T1000 (cell line): ENCODE measurements at regions not wholly inside any gene's neighbourhood (a gene's known extent, or its start where the extent isn't known, plus 50 kb on each side); places are given as distances from the start of the nearest gene placed in this dataset.
"Not testable (repeated sequence)": the region's sequence is repeated elsewhere in the genome, so short reads cannot be mapped to it uniquely, and the experiment has no call there.

Experiments used
- DNase-seq: peaks from one replicate; lab custom pipeline; 2025; ENCODE audit warnings: mixed read lengths; lab: John Stamatoyannopoulos, UW

DNA sequence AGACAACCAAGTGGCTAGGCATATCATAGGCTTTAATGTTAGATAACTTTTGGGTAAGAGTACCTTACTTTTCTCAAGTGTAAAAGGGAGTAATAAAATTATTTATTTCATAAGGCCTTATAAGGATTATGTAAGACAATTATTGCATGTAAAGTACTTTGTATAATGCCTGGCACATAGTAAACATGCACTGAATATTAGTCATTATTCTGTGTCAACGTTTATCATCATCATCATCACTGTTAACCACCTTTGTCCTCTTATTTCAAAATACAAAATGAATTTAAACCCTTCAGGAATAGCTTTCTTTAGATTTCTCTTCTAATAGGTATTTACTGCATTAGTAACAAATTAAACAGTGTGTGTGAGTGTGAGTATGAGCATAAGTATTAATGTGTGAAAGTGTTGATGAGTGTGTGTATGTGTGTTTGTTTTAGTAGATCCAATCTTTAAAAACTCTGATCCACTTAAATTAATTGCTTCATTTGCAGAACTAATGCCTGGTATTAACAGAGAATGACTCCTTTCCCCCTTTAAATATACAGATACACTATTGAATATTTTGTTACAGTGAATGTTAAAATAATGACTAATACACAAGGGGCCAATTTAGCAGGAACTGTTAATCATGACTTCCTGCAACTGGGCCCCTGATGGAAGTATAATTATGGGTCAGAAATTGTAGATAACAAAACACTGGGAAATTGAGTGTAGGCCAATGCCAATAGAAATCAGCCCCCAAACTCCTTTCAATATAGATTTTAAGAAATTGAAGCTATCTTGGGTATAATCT lies 213.3 kb upstream of the FZD8 start:
- DNase-seq = no peak

DNA sequence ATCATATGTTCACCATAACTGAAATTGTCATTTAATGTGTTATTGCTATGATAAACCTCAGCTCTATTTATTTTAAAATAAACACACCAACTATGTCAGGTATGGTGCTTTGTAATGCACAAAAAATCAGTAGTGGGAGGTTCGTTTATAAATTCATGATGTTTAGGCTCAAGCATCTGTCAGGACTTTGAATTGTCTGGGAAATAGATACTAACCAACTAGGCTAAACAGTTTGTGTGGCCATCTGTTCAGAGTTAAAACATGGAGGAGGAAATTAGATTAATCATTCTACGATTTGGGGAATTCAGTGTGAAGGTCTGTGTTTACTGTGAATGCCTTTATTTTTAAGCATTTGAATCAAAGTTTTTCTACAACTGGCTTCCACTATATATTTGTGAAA lies 212.6 kb upstream of the FZD8 start:
- DNase-seq = no peak

DNA sequence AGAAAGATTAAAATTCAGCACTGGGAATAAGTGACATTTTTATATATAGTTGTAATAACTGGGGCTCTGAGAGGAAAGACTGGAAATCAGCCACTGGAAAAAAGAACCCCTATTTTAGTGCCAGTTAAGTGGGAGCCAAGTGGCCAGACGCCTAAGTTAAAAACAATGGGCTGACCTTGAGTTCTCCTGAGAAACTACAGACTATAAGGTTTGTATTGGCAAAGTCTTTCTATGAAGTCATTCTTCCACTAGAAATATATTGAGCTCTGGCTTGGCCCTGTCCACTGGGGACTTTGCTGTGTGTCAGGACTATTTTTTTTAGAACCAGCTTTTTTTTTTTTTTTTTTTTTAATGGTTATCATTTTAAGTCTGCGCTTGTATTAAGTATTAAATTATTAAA lies 210.6 kb upstream of the FZD8 start:
- no peak for DNase-seq

DNA sequence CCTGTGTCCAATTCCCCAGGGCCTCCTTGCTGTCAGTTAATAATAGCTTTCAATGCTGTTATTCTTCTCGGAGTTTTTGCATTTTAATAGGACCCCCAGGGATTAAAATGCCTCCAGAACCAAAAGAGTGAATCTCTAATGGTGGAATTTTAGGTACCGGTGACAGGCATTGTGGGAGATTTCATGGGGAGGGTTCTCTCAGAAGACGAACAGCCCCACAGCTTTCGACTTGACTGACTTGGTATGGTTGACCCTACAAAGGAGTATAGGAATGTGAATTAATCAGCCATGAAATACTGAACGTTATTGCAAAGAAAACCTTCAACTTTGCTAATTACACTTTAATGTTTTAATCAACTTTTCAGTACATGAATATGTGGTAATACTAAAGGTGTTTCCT lies 206.3 kb upstream of the FZD8 start:
- DNase-seq = no peak

DNA sequence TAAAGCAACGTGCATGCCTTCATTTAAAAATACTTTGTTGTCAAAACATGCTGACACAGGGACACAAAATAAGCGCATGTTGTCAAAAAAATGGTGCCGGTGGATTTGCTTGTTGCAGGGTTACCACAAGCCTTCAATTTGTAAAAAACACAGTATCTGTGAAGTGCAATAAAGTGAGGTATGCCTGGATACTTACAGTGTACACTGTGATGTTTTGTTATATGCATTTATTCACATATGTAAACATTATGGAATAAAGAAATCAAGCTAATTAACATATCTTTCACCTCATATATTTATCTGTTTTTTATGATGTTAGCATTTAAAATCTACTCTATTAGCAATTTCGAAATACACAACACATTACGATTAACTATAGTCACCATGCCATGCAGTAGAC lies 202.6 kb upstream of the FZD8 start:
- no peak for DNase-seq

DNA sequence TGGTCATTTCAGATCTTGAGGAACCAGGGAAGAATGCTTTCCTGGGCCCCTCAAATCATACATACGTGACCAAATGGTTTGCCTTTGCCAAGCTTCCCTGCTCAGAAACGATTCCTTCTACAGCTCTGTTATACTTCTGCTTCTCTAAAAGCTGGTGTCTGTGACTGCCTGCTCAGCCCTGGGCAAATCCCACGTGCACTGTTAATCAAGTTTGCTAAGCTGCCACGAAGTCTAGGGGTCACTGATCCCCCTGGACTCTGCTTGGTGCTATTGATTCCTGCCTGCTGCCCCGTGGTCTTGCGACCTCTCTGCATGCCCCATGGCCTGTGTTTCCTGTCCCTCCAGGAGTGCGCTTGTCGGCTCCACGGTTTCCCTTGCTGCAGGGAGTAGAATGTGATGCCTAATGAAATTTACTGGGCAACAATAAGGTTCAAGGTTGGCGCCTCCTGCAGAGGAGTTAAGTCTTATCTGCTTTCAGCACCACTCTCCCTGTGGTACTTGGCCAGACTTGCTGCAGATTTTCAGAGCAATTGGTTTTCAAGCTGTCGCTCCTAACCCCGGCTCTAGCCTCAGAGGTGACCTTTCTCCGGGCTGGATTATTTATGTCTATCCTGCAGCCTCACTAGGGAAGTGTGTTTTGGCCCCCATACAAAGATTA lies 201.6 kb upstream of the FZD8 start:
- no peak for DNase-seq

DNA sequence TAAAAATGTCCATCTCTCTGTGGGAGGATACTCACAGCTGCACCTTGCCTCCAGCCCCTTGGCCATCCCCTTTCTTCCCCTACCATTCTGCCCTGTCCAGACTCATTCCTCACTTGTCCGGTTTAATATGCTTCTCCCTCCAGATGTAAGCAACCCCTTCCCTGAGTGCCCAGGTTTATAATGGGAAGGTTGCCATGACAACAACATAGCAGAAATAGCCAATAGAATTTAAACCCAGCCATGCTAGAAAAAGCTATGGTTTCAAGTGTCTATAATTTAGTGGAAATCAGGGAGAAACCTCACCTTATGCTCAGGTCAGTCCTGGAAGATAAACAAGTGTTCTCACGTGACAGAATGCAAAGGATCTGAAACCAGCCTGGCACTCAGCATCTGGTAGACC lies 196.0 kb upstream of the FZD8 start:
- DNase-seq = no peak

DNA sequence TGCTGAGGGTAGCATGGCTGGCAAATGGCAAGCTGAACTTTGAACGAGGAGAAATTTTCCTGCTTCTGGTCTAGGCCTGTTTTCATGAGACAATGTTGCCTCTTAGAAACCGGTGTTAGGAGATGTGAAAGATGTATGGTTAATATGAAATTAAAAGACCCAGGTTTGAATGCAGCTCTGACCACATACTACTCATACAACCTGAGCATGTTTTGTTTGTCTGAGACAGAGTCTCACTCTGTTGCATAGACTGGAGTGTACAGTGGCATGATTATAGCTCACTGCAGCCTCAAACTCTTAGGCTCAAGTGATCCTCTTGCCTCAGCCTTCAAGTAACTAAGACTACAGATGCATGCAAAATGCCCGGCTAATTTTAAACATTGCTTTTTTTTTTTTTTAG lies 193.4 kb upstream of the FZD8 start:
- DNase-seq = no peak

DNA sequence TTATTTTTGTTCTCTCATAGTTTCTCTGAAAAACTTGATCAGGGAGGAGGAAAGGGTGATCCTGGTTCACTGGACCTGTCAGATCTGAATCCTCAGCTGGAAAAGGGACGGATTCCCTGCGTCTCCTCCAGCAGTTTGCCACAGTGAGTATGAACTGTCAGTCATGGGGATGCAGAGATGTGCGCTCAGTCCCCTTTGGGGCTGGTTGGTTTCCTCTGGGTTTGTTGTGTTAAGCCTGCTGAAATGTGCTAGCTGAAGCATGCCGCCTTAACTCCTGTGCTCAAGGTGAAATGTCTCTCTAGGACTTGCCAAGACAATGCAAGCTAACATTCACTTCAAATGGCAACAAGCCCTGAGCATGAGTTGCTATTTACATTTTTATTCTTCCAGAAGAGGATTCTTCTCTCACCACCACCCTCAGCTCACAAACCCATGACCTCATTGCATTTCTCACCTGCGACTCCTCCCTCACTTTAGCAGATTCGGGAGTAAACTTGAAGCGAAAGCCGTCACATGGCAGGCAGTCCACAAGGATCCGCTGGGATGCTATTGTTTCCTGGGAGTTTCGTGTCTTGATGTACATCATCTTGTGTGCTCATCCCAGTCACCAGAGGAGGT lies 192.9 kb upstream of the FZD8 start:
- DNase-seq = no peak

DNA sequence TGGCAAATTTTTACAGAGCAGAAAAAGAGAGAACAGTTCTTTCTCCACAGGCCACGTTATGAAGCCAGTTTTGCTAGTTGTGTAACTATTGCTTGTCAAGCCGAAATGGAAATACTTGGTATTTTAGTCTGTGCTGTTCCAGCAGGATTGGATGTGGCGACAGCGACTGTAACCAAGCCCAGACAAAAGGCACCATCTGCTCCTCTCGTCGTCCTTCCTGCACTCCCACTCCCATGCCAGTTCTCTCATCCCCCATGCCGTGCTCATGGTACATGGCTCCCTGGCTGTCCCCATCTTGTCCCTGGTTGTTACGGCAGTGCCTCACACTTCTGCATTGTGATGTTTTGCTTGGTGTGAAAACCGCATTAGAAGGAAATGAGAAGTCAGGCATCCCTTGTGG lies 185.7 kb upstream of the FZD8 start:
- no peak for DNase-seq

DNA sequence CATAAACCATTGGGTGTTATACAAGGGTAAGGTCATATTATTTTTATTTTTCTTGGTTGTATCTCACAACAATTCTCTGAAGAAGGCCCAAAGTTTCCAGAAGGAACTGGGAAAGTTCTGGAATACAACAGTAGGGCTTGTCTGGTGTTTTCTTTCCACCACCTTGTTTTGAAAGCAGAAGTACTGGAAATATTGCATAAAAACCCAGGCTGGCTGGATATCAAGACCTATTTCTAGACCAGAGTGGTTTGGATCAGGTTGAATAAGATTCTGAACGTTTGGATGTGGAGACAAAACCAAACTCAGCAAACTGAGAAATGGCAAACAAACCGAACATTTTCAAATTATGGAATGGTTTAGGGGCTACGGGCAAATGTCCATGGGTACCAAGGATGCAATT lies 182.6 kb upstream of the FZD8 start:
- DNase-seq = no peak

DNA sequence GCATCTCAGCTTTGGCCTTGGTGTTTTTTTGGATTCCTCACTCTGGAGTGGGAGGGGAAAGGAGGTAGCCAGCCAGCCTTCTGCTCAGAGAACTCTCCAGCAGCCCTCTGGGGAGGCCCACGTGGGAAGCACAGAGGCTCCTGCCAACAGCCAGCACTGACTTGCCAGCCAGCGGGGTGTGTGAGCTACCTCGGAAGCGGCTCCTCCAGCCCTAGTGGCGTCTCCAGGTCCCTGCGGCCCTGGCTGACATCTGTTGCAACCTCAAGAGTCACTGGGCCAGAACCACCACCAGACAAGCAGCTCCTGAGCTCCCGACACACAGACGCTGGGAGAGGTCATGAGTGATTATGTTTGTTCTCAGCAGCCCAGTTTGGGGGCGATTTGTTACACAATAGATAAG lies 180.2 kb upstream of the FZD8 start:
- no peak for DNase-seq

DNA sequence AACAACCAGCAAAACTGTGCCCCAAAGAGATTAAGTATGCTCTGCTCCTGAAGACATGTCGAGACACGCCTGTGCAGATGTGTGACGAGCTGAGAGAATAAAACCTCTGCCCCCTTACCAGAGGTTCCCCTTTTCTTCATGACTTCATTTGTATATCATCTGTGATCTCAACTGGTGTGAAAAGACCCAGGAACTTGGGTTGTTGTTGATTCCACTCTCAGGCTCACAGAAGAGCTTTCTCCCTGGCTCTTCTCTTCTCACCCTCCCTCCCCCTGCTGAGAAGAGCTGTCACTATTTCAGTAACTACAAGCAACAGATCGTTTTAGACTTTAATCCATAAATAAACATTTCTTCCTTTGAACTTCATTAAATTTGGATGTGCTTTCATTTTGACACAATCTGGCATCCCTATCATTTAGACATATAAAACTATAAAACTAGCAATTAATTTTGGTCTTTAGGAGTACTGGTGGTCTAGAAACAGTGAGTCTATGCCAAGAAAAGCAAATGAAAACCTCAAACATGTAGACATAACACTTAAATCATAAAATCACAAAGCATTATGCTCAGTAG lies 179.3 kb upstream of the FZD8 start:
- no peak for DNase-seq

DNA sequence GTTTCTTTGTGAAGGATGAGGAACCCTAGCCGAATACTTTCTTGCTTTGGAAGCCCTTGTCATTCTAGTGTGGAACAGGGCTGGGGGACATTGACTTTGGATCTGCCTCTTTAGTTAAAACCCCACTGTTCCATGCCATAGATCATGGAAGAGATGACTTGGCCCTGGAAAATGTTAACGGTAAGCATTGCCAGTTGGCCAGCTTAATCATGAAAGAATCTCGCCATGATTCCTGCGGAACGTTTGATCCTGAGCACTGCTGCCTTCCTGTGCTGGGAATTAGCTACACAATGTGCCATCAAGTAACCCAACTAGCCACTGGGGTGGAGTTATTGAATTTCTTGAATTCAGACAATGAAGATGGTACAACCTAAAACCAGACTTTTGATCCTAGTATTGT lies 177.6 kb upstream of the FZD8 start:
- DNase-seq = no peak

DNA sequence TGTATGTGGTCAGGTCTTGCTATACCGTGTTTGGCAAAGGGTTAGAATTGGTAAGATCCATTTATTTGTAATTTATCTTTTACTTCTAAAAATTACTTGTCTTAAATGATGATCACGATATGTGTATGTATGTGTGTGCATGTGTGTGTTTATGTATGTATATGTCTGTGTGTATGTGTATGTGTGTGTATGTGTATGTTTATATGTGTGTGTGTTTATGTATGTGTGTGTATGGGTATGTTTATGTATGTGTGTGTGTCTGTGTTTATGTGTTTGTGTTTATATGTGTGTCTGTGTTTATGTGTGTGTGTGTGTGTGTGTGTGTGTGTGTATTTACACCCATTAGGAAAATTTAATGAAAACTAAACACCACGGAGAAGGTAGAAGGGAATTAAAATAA lies 176.9 kb upstream of the FZD8 start:
- DNase-seq = no peak

DNA sequence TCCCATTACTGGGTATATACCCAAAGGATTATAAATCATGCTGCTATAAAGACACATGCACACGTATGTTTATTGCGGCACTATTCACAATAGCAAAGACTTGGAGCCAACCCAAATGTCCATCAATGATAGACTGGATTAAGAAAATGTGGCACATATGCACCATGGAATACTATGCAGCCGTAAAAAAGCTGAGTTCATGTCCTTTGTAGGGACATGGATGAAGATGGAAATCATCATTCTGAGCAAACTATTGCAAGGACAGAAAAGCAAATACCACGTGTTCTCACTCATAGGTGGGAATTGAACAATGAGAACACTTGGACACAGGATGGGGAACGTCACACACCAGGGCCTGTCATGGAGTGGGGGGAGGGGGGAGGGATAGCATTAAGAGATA lies 175.0 kb upstream of the FZD8 start:
- DNase-seq = not testable (repeated sequence)

DNA sequence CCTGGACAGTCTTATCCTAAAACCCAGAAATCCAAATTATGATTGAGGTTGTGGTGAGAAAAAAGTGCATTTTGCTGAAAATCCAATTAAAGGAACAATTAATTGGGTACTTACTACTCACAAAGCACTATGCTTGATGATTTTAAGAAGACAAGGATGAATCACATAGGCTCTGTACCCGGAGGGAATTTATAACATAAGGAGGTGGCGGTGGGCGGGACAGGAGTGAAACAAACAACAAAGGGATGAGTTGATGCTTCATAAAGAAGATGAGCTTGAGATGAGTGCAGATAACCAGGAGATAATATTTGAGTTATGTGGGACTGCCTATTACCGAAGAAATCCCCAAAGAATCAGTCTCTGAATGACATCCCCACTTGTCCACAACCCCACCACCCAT lies 171.1 kb upstream of the FZD8 start:
- DNase-seq = no peak

DNA sequence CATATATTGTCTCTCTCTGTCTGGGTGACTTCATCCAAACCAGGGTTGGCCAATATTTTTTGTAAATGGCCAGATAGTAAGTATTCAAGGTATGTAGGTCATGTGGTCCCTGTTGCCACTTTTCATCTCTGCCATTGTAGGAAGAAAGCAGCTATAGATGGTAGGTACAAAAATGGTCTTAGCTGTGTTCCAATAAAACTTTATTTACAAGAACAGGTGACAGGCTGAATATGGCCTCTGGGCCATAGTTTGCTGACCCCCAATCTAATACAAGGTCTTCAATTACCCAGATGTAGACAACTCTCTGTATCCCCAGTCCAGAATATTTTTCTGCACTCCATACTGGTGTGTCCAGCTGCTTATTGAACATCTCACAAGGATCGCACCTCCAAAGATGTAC lies 166.2 kb upstream of the FZD8 start:
- no peak for DNase-seq

DNA sequence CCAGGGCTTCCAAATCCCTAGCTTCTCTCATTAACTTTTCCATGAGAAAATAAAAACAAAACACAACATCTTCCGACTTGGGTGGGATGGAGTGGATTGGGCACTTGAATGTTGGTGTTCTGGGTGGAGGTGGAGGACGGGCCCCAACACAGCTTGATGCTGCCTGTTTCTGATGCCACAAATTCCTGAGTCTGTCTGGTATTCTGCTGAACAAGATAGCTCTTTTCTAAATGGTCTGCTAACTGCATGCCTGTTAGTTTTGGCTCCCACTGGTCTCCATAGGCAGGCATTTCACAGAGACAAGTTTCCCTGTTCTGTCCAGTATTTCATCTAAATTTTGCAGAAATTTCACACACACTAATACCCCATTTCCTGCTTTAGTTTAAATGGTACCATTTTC lies 160.9 kb upstream of the FZD8 start:
- DNase-seq = no peak

DNA sequence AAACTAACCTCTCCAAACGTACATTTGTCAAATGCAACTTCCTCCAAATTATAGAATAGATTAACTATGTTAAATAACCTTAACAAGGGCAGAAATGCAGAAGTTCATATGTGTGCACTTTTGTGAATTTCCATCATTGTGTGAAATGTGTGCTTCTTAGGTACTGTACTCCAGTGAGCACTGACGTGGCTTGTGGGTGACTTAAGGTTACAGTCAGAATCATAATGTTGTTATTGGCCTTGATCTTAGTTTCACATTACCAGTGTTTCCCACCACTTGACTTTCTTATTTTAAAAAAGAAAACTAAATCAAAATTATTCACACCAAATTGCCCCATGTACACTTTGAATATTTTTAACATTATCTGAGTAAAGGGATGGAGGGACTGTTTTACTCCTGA lies 155.1 kb upstream of the FZD8 start:
- DNase-seq = no peak

DNA sequence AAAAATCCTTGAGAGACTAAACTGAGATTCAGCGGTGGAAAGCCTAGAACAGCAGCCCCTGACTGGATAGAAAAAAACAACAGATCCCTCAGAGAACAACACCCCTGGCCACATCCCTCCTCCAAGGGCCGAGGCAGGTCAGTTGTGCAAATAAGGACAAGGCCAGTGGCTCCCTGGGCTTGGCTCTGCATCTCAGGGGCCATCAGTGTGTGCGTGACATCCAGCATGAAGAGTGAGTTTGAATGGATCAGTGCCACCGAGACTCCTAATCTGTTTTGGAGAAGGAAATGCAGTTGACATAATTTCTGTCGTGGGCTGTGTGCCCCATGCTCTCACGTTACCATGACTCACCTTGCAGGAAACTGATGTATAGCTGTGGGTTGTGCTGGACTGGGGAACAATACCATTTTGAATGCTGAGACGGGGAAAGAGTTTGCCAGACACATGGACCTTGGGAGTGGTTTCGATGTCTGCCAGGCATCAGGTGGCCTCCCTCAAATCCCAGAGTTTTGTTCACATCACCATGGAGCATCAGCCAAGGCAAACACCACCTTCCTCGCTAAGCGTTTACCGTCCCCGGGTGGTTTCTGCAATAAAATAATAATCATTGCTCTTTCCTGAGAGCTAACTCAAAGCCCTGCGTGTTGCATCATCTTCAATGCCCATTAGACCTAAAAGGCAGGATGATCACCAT lies 153.2 kb upstream of the FZD8 start:
- no peak for DNase-seq

DNA sequence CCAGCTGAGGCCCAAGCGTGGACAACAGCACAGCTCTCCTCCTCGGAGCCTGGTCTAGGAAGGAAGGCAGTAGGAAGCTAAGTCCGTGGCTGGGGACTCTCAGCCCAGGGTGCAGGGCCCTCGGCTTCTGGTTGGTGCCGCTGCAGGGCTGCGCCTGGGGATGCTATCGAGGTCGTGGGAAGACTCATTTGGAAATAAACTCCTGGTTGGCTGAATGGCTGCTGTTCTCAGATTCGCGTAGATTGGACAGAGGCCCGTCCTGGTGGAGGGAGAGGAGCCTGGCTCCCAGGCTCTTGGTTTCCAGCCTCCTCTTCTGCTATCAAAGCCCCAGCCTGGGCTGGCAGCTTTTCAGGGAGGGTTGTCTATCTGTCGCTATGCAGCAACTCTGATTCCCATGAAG lies 152.6 kb upstream of the FZD8 start:
- DNase-seq = no peak

DNA sequence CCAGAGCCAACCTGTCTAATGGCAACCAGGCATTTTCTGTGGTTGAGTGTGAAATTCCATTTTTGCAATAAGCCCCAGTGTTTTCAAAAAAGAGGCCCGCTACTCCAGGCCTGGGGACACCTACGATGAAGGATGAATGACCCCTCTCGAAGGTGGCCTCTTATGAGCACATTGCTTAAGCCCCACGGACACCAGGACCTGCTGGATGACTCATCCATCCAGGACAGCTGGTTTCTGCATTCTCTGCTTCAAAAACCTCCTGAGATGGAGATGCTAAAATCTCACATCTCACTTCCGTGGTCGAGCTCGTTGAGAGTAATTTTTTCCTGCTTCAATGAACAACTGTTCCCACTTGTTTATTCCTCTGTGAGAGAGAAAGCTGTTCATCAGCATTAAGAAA lies 150.2 kb upstream of the FZD8 start:
- DNase-seq = no peak
